ENCODE measurements at regions not wholly inside any gene's neighbourhood (a gene's known extent, or its start where the extent isn't known, plus 50 kb on each side); places are given as distances from the start of the nearest gene placed in this dataset.
"Not testable (repeated sequence)": the region's sequence is repeated elsewhere in the genome, so short reads cannot be mapped to it uniquely, and the experiment has no call there.

DNA sequence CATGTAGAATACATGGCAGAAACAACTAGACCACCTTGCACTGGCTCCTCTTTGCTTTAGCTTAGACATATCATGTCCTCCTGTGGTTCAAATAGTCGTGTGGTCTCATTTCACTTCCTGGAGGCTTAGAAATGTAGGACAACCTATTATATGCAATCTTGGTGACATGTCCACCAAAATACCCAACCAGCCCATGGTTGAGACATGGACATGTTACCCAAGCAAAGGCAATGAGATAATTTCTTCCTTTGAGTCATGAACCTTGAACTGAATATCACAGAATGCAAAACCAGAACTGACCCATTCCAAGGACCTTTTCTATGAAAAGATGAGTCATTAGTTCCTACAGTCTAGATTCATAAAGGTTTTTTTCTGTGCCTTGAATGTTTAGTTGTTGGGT lies 309.0 kb upstream of the MDFIC2 start:
- H3K27ac ChIP-seq: no peak overlapping the region
- no peaks in the 10 kb centered on the region for H3K4me1 ChIP-seq
- no peak for DNase-seq
- TF ChIP-seq POLR2A (IDR thresholded peaks at IDR 0.05): no peak
- TF ChIP-seq, protein P1, sequence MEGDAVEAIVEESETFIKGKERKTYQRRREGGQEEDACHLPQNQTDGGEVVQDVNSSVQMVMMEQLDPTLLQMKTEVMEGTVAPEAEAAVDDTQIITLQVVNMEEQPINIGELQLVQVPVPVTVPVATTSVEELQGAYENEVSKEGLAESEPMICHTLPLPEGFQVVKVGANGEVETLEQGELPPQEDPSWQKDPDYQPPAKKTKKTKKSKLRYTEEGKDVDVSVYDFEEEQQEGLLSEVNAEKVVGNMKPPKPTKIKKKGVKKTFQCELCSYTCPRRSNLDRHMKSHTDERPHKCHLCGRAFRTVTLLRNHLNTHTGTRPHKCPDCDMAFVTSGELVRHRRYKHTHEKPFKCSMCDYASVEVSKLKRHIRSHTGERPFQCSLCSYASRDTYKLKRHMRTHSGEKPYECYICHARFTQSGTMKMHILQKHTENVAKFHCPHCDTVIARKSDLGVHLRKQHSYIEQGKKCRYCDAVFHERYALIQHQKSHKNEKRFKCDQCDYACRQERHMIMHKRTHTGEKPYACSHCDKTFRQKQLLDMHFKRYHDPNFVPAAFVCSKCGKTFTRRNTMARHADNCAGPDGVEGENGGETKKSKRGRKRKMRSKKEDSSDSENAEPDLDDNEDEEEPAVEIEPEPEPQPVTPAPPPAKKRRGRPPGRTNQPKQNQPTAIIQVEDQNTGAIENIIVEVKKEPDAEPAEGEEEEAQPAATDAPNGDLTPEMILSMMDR (IDR thresholded peaks at IDR 0.05): no peak
- no peak overlapping the region for H3K4me3 ChIP-seq
- H3K36me3 ChIP-seq: no peaks in the 10 kb centered on the region
- H3K9me3 ChIP-seq: no peaks in the 10 kb centered on the region
- H3K27me3 ChIP-seq: no peaks in the 10 kb centered on the region

DNA sequence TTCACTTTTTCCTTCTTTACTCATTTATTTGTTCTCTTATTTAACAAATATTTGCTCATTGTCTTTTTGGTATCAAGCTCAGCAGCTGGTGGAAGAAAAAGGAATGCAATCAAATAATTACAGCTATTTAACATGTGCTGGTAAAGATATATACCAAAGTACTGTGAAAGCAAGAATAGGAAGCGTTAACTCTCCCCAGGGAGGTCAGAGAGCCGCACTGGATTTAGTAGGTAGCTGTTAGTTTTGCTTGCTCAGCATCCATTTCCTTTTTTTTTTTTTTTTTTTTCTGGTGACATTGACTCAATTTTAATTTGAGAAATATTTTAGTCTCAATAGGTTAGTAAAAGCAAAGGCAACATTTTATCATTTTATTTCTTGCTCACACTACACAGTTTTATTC lies 308.5 kb upstream of the MDFIC2 start:
- TF ChIP-seq, protein P1 (IDR thresholded peaks at IDR 0.05): no peak
- TF ChIP-seq POLR2A (IDR thresholded peaks at IDR 0.05): no peak
- H3K4me1 ChIP-seq: no peaks in the 10 kb centered on the region
- no peaks in the 10 kb centered on the region for H3K9me3 ChIP-seq

DNA sequence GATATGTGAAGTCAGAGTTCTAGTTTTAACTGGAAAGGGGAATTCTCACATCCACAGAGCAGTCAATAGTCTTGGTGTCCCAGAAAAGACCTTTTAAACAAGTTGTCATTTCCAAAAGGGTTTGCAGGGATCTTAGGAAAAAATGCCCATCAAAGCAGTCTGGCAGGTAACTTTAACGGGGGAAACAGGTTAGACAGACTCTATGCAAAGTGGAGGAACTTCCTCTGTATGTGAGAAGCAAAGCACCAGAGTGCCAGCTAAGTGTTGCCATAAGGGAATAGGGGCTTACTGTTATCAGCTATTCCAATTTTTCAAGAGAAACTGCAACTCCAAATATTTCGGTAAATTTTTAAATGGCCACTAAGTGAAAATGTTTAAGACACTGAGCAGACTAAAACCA lies 307.9 kb upstream of the MDFIC2 start:
- no peak for TF ChIP-seq POLR2A (IDR thresholded peaks at IDR 0.05)
- TF ChIP-seq, protein P1 (IDR thresholded peaks at IDR 0.05): no peak
- no peaks in the 10 kb centered on the region for H3K4me1 ChIP-seq
- H3K4me3 ChIP-seq: no peak overlapping the region
- no peak for DNase-seq
- H3K27ac ChIP-seq: no peak overlapping the region
- H3K27me3 ChIP-seq: no peaks in the 10 kb centered on the region
- H3K9me3 ChIP-seq: no peaks in the 10 kb centered on the region
- H3K36me3 ChIP-seq: no peaks in the 10 kb centered on the region

More for the DNA sequence above, 308.5 kb upstream of the MDFIC2 start:
- no peaks in the 10 kb centered on the region for H3K36me3 ChIP-seq
- H3K4me3 ChIP-seq: no peak overlapping the region
- no peak overlapping the region for H3K27ac ChIP-seq
- DNase-seq: no peak
- no peaks in the 10 kb centered on the region for H3K27me3 ChIP-seq

DNA sequence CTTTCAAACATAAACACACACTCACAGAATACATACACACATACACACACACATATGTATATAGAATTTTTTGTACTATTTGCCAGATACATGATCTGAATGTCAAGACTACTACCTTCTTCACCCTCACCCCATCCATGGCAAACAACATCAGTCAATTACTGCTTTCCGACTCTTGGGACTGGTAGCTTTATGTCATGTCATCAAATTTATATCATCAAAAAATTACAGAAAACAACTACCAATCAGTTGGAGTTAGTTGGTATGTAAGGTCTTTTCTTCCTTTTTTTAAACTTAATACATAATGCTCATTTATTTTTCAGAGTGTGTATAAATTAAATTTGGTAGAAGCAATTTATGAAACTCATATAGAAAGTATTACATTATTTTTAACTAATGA lies 305.7 kb upstream of the MDFIC2 start:
- no peaks in the 10 kb centered on the region for H3K27me3 ChIP-seq
- no peaks in the 10 kb centered on the region for H3K9me3 ChIP-seq
- no peak for DNase-seq
- TF ChIP-seq POLR2A (IDR thresholded peaks at IDR 0.05): no peak
- TF ChIP-seq, protein P1 (IDR thresholded peaks at IDR 0.05): no peak
- H3K36me3 ChIP-seq: no peaks in the 10 kb centered on the region
- H3K4me1 ChIP-seq: no peaks in the 10 kb centered on the region
- H3K27ac ChIP-seq: no peak overlapping the region
- no peak overlapping the region for H3K4me3 ChIP-seq

DNA sequence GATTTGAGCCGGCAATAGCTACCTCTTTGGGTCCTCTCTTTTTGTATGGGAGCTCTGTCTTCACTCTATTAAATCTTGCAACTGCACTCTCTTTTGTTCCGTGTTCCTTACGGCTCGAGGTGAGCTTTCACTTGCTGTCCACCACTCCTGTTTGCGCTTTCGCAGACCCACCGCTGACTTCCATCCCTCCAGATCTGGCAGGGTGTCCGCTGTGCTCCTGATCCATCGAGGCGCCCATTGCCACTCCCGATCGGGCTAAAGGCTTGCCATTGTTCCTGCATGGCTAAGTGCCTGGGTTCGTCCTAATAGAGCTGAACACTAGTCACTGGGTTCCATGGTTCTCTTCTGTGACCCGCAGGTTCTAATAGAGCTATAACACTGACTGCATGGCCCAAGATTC lies 304.9 kb upstream of the MDFIC2 start:
- not testable (repeated sequence) for DNase-seq

DNA sequence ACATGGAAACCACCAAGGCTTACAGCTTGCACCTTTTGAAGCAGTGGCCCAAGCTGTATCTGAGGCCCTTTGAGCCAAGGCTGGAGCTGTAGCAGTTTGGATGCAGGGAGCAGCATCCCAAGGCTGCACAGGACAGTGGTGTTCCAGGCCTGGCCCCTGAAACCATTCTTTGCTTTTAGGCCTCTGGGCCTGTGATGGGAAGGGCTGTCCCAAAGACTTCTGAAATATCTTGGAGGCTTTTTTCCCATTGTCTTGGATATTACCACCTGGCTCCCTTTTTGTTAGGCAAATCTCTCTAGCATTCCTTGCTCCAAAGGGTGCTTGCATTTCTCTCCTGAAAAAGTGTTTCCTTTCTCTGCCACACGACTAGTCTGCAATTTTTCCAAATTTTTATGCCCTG lies 302.8 kb upstream of the MDFIC2 start:
- DNase-seq: no peak
- H3K27me3 ChIP-seq: no peaks in the 10 kb centered on the region
- H3K4me3 ChIP-seq: no peak overlapping the region
- H3K36me3 ChIP-seq: no peaks in the 10 kb centered on the region
- no peaks in the 10 kb centered on the region for H3K4me1 ChIP-seq
- no peaks in the 10 kb centered on the region for H3K9me3 ChIP-seq
- TF ChIP-seq, protein P1 (IDR thresholded peaks at IDR 0.05): no peak
- TF ChIP-seq POLR2A (IDR thresholded peaks at IDR 0.05): no peak
- H3K27ac ChIP-seq: no peak overlapping the region

More for the DNA sequence above, 304.9 kb upstream of the MDFIC2 start:
- not testable (repeated sequence) for H3K4me3 ChIP-seq, H3K4me1 ChIP-seq, H3K36me3 ChIP-seq, H3K27me3 ChIP-seq, H3K9me3 ChIP-seq, H3K27ac ChIP-seq

Measured in Peyer's patch (tissue), 4 donors.